ENCODE measurements at regions not wholly inside any gene's neighbourhood (a gene's known extent, or its start where the extent isn't known, plus 50 kb on each side); places are given as distances from the start of the nearest gene placed in this dataset.

DNA sequence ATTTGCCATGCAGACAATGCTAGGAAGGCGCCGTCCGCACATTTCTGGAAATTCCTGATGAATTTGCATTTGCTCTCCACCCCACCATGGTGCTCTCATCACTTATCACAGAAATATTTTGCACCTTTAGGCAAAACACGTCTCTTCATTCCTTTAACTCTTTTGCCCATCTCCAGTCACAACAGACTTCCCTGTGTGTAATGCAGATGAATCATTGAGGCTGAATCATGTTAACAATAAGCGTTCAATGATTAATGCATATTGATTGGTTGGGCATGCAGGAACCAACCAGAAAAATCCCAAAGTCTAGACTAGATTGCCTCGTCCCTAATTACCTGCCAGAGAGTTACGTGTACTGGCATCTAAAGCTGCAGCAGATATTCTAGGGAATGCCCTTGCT, 80.0 kb upstream of the ATXN1 start:
- Histone ChIP-seq H3K36me3 (no peaks in the 10 kb centered on the region), H3K27me3 (no peaks in the 10 kb centered on the region), H3K27ac (no peak overlapping the region), H3K9me3 (no peaks in the 10 kb centered on the region), H3K4me1 (no peaks in the 10 kb centered on the region), H3K4me3 (no peak overlapping the region), H3K9ac (ENCODE audit: low read depth in 2 of 2, low read length in 2 of 2) (no peak overlapping the region)
- TF ChIP-seq, protein P1, sequence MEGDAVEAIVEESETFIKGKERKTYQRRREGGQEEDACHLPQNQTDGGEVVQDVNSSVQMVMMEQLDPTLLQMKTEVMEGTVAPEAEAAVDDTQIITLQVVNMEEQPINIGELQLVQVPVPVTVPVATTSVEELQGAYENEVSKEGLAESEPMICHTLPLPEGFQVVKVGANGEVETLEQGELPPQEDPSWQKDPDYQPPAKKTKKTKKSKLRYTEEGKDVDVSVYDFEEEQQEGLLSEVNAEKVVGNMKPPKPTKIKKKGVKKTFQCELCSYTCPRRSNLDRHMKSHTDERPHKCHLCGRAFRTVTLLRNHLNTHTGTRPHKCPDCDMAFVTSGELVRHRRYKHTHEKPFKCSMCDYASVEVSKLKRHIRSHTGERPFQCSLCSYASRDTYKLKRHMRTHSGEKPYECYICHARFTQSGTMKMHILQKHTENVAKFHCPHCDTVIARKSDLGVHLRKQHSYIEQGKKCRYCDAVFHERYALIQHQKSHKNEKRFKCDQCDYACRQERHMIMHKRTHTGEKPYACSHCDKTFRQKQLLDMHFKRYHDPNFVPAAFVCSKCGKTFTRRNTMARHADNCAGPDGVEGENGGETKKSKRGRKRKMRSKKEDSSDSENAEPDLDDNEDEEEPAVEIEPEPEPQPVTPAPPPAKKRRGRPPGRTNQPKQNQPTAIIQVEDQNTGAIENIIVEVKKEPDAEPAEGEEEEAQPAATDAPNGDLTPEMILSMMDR (IDR thresholded peaks at IDR 0.05) = no peak
- DNase-seq = no peak
- intact Hi-C loops (cut with DNase I) = no loop called here

DNA sequence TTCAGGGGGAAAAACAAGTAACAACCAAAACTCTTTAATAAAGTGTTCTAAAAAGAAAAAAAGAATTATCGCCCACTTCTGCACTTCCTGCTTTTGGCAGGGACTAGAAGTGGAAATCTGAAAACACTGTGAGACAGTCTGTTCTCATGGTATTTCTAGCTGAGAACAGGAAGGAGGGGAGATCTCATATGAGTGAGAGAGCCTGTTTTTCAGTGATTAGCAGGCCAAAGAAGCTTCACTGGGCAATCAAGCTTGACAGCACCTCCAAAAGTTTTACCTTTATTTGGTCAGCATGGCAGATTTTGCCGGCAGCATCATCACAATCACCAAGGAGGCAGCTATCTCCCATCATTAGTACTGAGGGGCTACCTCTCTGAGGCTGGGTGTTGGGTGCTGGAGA, 79.5 kb upstream of the ATXN1 start:
- Histone ChIP-seq H3K27ac (no peak overlapping the region), H3K4me3 (no peak overlapping the region), H3K9me3 (no peaks in the 10 kb centered on the region), H3K4me1 (no peaks in the 10 kb centered on the region), H3K27me3 (no peaks in the 10 kb centered on the region), H3K9ac (ENCODE audit: low read depth in 2 of 2, low read length in 2 of 2) (no peak overlapping the region), H3K36me3 (no peaks in the 10 kb centered on the region)
- intact Hi-C loops (cut with DNase I) = no loop called here
- DNase-seq = no peak
- TF ChIP-seq, protein P1 (IDR thresholded peaks at IDR 0.05) = no peak

DNA sequence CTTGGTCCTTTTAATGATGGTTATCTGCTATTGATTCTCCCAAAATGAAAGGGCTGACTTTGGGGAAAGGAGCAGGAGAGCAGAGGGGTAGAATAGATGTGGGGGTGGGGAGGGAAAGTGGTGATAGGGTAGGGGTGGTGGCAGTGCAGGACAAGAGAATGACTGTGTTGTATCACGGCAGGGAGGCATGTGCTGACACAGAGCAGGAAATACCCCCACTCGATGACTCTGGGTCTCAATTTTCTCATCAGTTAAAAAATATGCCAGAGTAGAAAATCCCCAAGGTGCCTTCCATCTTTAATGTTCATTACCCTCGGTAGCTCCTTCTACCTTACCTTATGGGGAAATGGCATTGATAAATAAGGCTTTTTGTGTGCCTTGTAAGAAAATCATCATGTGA, 79.0 kb upstream of the ATXN1 start:
- no peaks in the 10 kb centered on the region for H3K9me3 ChIP-seq
- H3K27ac ChIP-seq = no peak overlapping the region
- no peak for DNase-seq
- H3K9ac ChIP-seq (ENCODE audit: low read depth in 2 of 2, low read length in 2 of 2) = no peak overlapping the region
- no peaks in the 10 kb centered on the region for H3K4me1 ChIP-seq
- intact Hi-C loops (cut with DNase I) = no loop called here
- no peaks in the 10 kb centered on the region for H3K27me3 ChIP-seq
- TF ChIP-seq, protein P1 (IDR thresholded peaks at IDR 0.05) = no peak
- H3K36me3 ChIP-seq = no peaks in the 10 kb centered on the region
- no peak overlapping the region for H3K4me3 ChIP-seq

DNA sequence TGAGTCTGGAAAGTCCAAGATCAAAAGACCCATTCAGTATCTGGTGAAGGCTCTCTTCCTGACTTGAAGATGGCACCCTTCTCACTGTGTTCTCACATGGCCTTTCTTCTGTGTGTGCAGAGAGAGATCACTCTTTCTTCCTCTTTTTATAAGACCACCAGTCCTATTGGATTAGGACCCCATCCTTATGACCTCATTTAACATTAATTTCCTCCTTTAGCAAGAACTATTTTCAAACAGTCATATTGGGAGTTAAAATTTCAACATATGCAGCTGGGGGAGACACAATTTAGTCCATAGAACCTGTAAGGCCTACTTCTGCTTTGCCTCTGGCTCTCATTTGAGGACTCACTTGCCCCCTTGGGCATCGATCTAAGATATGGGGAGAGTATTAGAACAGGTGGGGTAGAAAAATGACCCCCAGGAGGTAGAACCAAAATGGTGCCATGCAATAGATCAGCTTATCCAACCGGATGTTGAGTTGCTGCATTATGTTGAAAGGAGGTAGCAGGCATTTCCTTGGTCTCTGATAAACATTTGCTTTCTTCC, 78.4 kb upstream of the ATXN1 start:
- H3K9ac ChIP-seq (ENCODE audit: low read depth in 2 of 2, low read length in 2 of 2) = no peak overlapping the region
- no peak overlapping the region for H3K27ac ChIP-seq
- intact Hi-C loops (cut with DNase I) = no loop called here
- TF ChIP-seq, protein P1 (IDR thresholded peaks at IDR 0.05) = no peak
- H3K4me3 ChIP-seq = no peak overlapping the region
- no peaks in the 10 kb centered on the region for H3K4me1 ChIP-seq
- no peaks in the 10 kb centered on the region for H3K9me3 ChIP-seq
- H3K27me3 ChIP-seq = no peaks in the 10 kb centered on the region
- H3K36me3 ChIP-seq = no peaks in the 10 kb centered on the region
- DNase-seq = no peak

DNA sequence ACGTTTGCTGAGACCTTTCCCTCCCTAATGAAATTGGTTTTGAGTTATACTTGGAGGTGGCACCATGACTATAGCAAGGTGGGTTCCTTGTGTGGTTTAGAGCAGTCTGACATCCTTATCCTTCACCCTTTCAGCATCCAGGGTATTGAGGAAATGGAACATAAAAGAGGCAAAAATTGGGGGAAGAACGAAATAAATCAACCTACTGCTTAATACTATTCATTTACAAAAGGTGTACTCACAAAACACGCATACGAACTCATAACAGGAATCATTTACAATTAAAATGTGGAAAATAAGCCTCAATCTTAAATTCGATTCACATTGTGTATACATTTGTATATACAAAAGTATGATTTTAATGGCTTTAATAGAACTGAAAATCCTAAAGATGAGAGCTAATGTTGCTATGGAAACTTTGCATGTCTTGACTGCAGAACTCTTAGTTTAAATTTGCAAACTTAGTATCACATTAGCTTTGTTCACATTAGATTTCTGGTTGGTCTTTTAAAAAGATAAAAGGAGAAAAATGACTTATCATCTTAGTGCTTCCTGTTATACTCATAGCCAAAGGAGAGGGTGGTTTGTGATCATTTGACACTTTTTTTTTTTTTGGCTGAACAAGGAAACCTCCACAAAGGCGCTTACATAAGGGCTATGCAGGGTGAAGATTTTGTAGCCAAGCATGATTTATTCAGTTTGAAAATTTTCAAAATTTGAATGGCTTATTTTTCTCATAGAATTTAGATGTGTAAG, 76.1 kb upstream of the ATXN1 start:
- no peak overlapping the region for H3K9ac ChIP-seq (ENCODE audit: low read depth in 2 of 2, low read length in 2 of 2)
- no peak for DNase-seq
- no peak overlapping the region for H3K27ac ChIP-seq
- no peaks in the 10 kb centered on the region for H3K4me1 ChIP-seq
- TF ChIP-seq, protein P1 (IDR thresholded peaks at IDR 0.05) = no peak
- no peaks in the 10 kb centered on the region for H3K27me3 ChIP-seq
- H3K36me3 ChIP-seq = no peaks in the 10 kb centered on the region
- H3K9me3 ChIP-seq = no peaks in the 10 kb centered on the region
- H3K4me3 ChIP-seq = no peak overlapping the region
- intact Hi-C loops (cut with DNase I) = no loop called here
